Liver (tissue), 8 donors: ENCODE measurements at regions not wholly inside any gene's neighbourhood (a gene's known extent, or its start where the extent isn't known, plus 50 kb on each side); places are given as distances from the start of the nearest gene placed in this dataset.

Source experiments
- DNase-seq: peaks from one replicate; pipeline ENCODE4 v3.0.0-alpha.2; 2017; ENCODE audit warnings: low spot score
- H3K27ac ChIP-seq, 2 donors: one replicate each; pipeline ENCODE4 v1.7.0; 2013; ENCODE audit warnings: inconsistent platforms in 2 of 2, low read length in 2 of 2, control low read depth in 1 of 2, low read depth in 1 of 2, mild to moderate bottlenecking in 1 of 2
- H3K27me3 ChIP-seq, 4 donors: one replicate each; pipeline versions ENCODE4 v1.6.1 to v1.7.0; 2013; ENCODE audit warnings: low read length in 3 of 4, inconsistent platforms in 1 of 4, mild to moderate bottlenecking in 1 of 4, moderate library complexity in 1 of 4; ENCODE audit not compliant: control insufficient read depth in 4 of 4, insufficient read depth in 4 of 4
- H3K36me3 ChIP-seq, 4 donors: one replicate each; pipeline versions ENCODE4 v1.6.1 to v1.7.0; 2013; ENCODE audit warnings: low read length in 3 of 4, mild to moderate bottlenecking in 3 of 4, low read depth in 1 of 4, moderate library complexity in 1 of 4; ENCODE audit not compliant: control insufficient read depth in 4 of 4, insufficient read depth in 3 of 4
- H3K4me1 ChIP-seq, 4 donors: one replicate each; pipeline versions ENCODE4 v1.6.1 to v1.7.0; 2013; ENCODE audit warnings: low read length in 3 of 4, mild to moderate bottlenecking in 3 of 4, moderate library complexity in 1 of 4; ENCODE audit not compliant: control insufficient read depth in 4 of 4, insufficient read depth in 4 of 4
- H3K4me3 ChIP-seq, 3 donors: one replicate each; pipeline versions ENCODE4 v1.6.1 to v1.7.0; 2013; ENCODE audit warnings: low read length in 3 of 3, control low read depth in 1 of 3, low read depth in 1 of 3, mild to moderate bottlenecking in 1 of 3
- H3K9ac ChIP-seq, 2 donors: one replicate each; pipeline ENCODE4 v1.7.0; 2013; ENCODE audit warnings: low read length in 2 of 2, mild to moderate bottlenecking in 2 of 2, moderate library complexity in 2 of 2, control low read depth in 1 of 2, low read depth in 1 of 2
- H3K9me3 ChIP-seq, 4 donors: one replicate each; pipeline versions ENCODE4 v1.6.1 to v1.7.0; 2013; ENCODE audit warnings: low read length in 3 of 4; ENCODE audit not compliant: control insufficient read depth in 4 of 4
- ATF3 ChIP-seq: IDR thresholded peaks from 2 replicates; pipeline ENCODE4 v1.6.1; 2016; ENCODE audit warnings: antibody characterized with exemption
- CTCF ChIP-seq: fragments of 150-350 bp; IDR thresholded peaks from 2 replicates; pipeline ENCODE4 v1.5.1; 2017; ENCODE audit warnings: improper control_type of control experiment, low read depth, low read length; ENCODE audit not compliant: missing input control
- EGR1 ChIP-seq, 2 donors: IDR thresholded peaks; 2 replicates each; pipeline ENCODE4 v1.6.1; 2016 to 2018; ENCODE audit warnings: antibody characterized with exemption in 2 of 2, low read depth in 2 of 2
- FOXA1 ChIP-seq: IDR thresholded peaks from 2 replicates; pipeline ENCODE4 v1.6.1; 2016; ENCODE audit warnings: antibody characterized with exemption
- FOXA2 ChIP-seq: IDR thresholded peaks from 2 replicates; pipeline ENCODE4 v1.6.1; 2016; ENCODE audit warnings: antibody characterized with exemption
- GABPA ChIP-seq, 2 donors: IDR thresholded peaks in 1 of 2; conservative IDR thresholded peaks in 1 of 2; 2 replicates each; pipeline ENCODE4 v1.6.1; 2016; ENCODE audit warnings: antibody characterized with exemption in 2 of 2, mild to moderate bottlenecking in 1 of 2, moderate library complexity in 1 of 2
- HNF4A ChIP-seq, 2 donors: conservative IDR thresholded peaks; 2 replicates each; pipeline ENCODE4 v1.6.1; 2016; ENCODE audit warnings: antibody characterized with exemption in 2 of 2, mild to moderate bottlenecking in 2 of 2
- HNF4G ChIP-seq: IDR thresholded peaks from 2 replicates; pipeline ENCODE4 v1.6.1; 2016; ENCODE audit warnings: antibody characterized with exemption
- JUND ChIP-seq, 2 donors: IDR thresholded peaks; 2 replicates each; pipeline ENCODE4 v1.6.1; 2016; ENCODE audit warnings: antibody characterized with exemption in 2 of 2
- MAX ChIP-seq: IDR thresholded peaks from 2 replicates; pipeline ENCODE4 v1.6.1; 2016; ENCODE audit warnings: antibody characterized with exemption
- RAD21 ChIP-seq, 2 donors: IDR thresholded peaks; 2 replicates each; pipeline ENCODE4 v1.6.1; 2016; ENCODE audit warnings: antibody characterized with exemption in 2 of 2, mild to moderate bottlenecking in 2 of 2
- REST ChIP-seq: IDR thresholded peaks from 2 replicates; pipeline ENCODE4 v1.6.1; 2016; ENCODE audit warnings: antibody characterized with exemption, mild to moderate bottlenecking
- SP1 ChIP-seq: IDR thresholded peaks from 2 replicates; pipeline ENCODE4 v1.6.1; 2018; ENCODE audit warnings: antibody characterized with exemption, mild to moderate bottlenecking
- TAF1 ChIP-seq: conservative IDR thresholded peaks from 2 replicates; pipeline ENCODE4 v1.6.1; 2016; ENCODE audit warnings: antibody characterized with exemption, mild to moderate bottlenecking
- YY1 ChIP-seq: IDR thresholded peaks from 2 replicates; pipeline ENCODE4 v1.6.1; 2016; ENCODE audit warnings: antibody characterized with exemption, mild to moderate bottlenecking
- ZBTB33 ChIP-seq: IDR thresholded peaks from 2 replicates; pipeline ENCODE4 v1.6.1; 2016; ENCODE audit warnings: antibody characterized with exemption
- WGBS: extraction: QIAGEN DNeasy Blood & Tissue Kit; methylation state at CpG from one replicate; pipeline ENCODE4 v1.1.7; 2013; 5-methylcytosine and 5-hydroxymethylcytosine counted together
- donor health status: healthy.
- donor health status: healthy.
- donor health status: healthy.
- donor health status: healthy.
- donor health status: healthy.

GRCh38 chr12:107180272-107180671 is 86.9 kb upstream of the CRY1 start:
- TF ChIP-seq MAX (no peak), EGR1 (IDR thresholded peaks at IDR 0.05; ENCODE audit: low read depth in 2 of 2) (no peak), YY1 (no peak), ZBTB33 (no peak), HNF4A (conservative IDR thresholded peaks at IDR 0.05) (no peak), FOXA2 (no peak), REST (no peak), TAF1 (no peak), GABPA (IDR thresholded peaks at IDR 0.05 in 1 of 2, conservative IDR thresholded peaks at IDR 0.05 in 1 of 2) (no peak), RAD21 (IDR thresholded peaks at IDR 0.05) (no peak)
- no peak overlapping the region for H3K9ac ChIP-seq
- no peaks in the 10 kb centered on the region for H3K4me1 ChIP-seq
- H3K27ac ChIP-seq = no peak overlapping the region
- H3K4me3 ChIP-seq = no peak overlapping the region
- DNase-seq = no peak
- H3K36me3 ChIP-seq = no peaks in the 10 kb centered on the region
- no peaks in the 10 kb centered on the region for H3K9me3 ChIP-seq
- H3K27me3 ChIP-seq = no peaks in the 10 kb centered on the region
- 46% methylated on average over 1 of the region's 1 CpG for WGBS

GRCh38 chr12:107184359-107184930 is 91.1 kb upstream of the CRY1 start:
- H3K36me3 ChIP-seq = no peaks in the 10 kb centered on the region
- no peak overlapping the region for H3K27ac ChIP-seq
- H3K9me3 ChIP-seq = no peaks in the 10 kb centered on the region
- DNase-seq = no peak
- 58% methylated on average over 5 of the region's 5 CpGs for WGBS
- TF ChIP-seq TAF1 (no peak), SP1 (no peak), MAX (no peak), FOXA1 (no peak), ATF3 (no peak), YY1 (no peak), GABPA (IDR thresholded peaks at IDR 0.05 in 1 of 2, conservative IDR thresholded peaks at IDR 0.05 in 1 of 2) (no peak), ZBTB33 (no peak), HNF4G (no peak), FOXA2 (no peak), EGR1 (IDR thresholded peaks at IDR 0.05; ENCODE audit: low read depth in 2 of 2) (no peak), JUND (IDR thresholded peaks at IDR 0.05) (no peak), CTCF (no peak)
- no peak overlapping the region for H3K4me3 ChIP-seq
- H3K4me1 ChIP-seq = no peaks in the 10 kb centered on the region
- H3K27me3 ChIP-seq = no peaks in the 10 kb centered on the region
- no peak overlapping the region for H3K9ac ChIP-seq
